GM21786 (cell line): ENCODE measurements at regions not wholly inside any gene's neighbourhood (a gene's known extent, or its start where the extent isn't known, plus 50 kb on each side); places are given as distances from the start of the nearest gene placed in this dataset.
A peak's percentile ranks its signal among the peaks of the same experiment; 100 is the strongest.

ENCODE experiments used
- ATAC-seq: cut with Tn5 transposase; IDR thresholded peaks from one replicate; pipeline ENCODE4 v1.9.1; 2021; ENCODE audit not compliant: unreplicated experiment

- ATAC-seq, result no peak
Measured at GRCh38 chr20:23155141-23155590, 69.0 kb upstream of the CD93 start.

- no peak for ATAC-seq
Measured at GRCh38 chr20:23153696-23154341, 67.7 kb upstream of the CD93 start.

GRCh38 chr20:23152902-23153301, 66.8 kb upstream of the CD93 start:
- ATAC-seq, result no peak

- ATAC-seq, result no peak
Measured at GRCh38 chr20:23152308-23152892, 66.3 kb upstream of the CD93 start.

- no peak for ATAC-seq
Measured at GRCh38 chr20:23151885-23152284, 65.8 kb upstream of the CD93 start.

GRCh38 chr20:23151008-23151703, 65.0 kb upstream of the CD93 start:
- ATAC-seq, result no peak

- ATAC-seq, result no peak
Measured at GRCh38 chr20:23150304-23151007, 64.3 kb upstream of the CD93 start.

GRCh38 chr20:23149623-23150279, 63.6 kb upstream of the CD93 start:
- no peak for ATAC-seq

GRCh38 chr20:23148731-23149570, 62.8 kb upstream of the CD93 start:
- no peak for ATAC-seq

- peak; percentile 67 for ATAC-seq
Measured at GRCh38 chr20:23147964-23148730, 62.0 kb upstream of the CD93 start.

- ATAC-seq, result no peak
Measured at GRCh38 chr20:23147647-23147963, 61.5 kb upstream of the CD93 start.

- ATAC-seq, result no peak
Measured at GRCh38 chr20:23146857-23147637, 60.9 kb upstream of the CD93 start.

GRCh38 chr20:23146181-23146580, 60.1 kb upstream of the CD93 start:
- ATAC-seq, result no peak

- no peak for ATAC-seq
Measured at GRCh38 chr20:23145281-23145700, 59.2 kb upstream of the CD93 start.

GRCh38 chr20:23144856-23145255, 58.7 kb upstream of the CD93 start:
- ATAC-seq, result no peak

GRCh38 chr20:23143986-23144690, 58.0 kb upstream of the CD93 start:
- no peak for ATAC-seq

GRCh38 chr20:23143098-23143497, 57.0 kb upstream of the CD93 start:
- ATAC-seq, result no peak
